Activated CD4-positive, CD25-positive, alpha-beta regulatory T cell treated with anti-CD3 and anti-CD28 coated beads, Interleukin-2, amount 50 U/mL, for 24 hours (primary cell): ENCODE measurements at regions not wholly inside any gene's neighbourhood (a gene's known extent, or its start where the extent isn't known, plus 50 kb on each side); places are given as distances from the start of the nearest gene placed in this dataset.
"Not testable (repeated sequence)": the region's sequence is repeated elsewhere in the genome, so short reads cannot be mapped to it uniquely, and the experiment has no call there.

ENCODE experiments used
- ATAC-seq, 2 donors: fragments of 150-1000 bp; cut with Tn5 transposase; one replicate each; pipeline ENCODE4 v1.10.0; 2021; ENCODE audit warnings: mild to moderate bottlenecking in 1 of 2, moderate library complexity in 1 of 2

GRCh38 chr13:62799931-62800436, 1384.3 kb upstream of the PCDH20 start:
- no peak for ATAC-seq

- ATAC-seq, result no peak
Observed at GRCh38 chr13:62799038-62799535, 1383.4 kb upstream of the PCDH20 start.

- no peak for ATAC-seq
Observed at GRCh38 chr13:62793850-62794249, 1378.2 kb upstream of the PCDH20 start.

- no peak for ATAC-seq
Observed at GRCh38 chr13:62781866-62782265, 1366.2 kb upstream of the PCDH20 start.

- no peak for ATAC-seq
Observed at GRCh38 chr13:62779161-62779560, 1363.5 kb upstream of the PCDH20 start.

GRCh38 chr13:62767473-62767872, 1351.8 kb upstream of the PCDH20 start:
- ATAC-seq, result no peak

- no peak for ATAC-seq
Observed at GRCh38 chr13:62760724-62761123, 1345.1 kb upstream of the PCDH20 start.

- no peak for ATAC-seq
Observed at GRCh38 chr13:62747629-62748028, 1332.0 kb upstream of the PCDH20 start.

GRCh38 chr13:62747152-62747551, 1331.5 kb upstream of the PCDH20 start:
- no peak for ATAC-seq

GRCh38 chr13:62729746-62730145, 1314.1 kb upstream of the PCDH20 start:
- not testable (repeated sequence) for ATAC-seq

- no peak for ATAC-seq
Observed at GRCh38 chr13:62721893-62722292, 1306.2 kb upstream of the PCDH20 start.

GRCh38 chr13:62711948-62712347, 1296.3 kb upstream of the PCDH20 start:
- not testable (repeated sequence) for ATAC-seq

GRCh38 chr13:62710787-62711186, 1295.1 kb upstream of the PCDH20 start:
- no peak for ATAC-seq

GRCh38 chr13:62706048-62706447, 1290.4 kb upstream of the PCDH20 start:
- no peak for ATAC-seq

- no peak for ATAC-seq
Observed at GRCh38 chr13:62704875-62705274, 1289.2 kb upstream of the PCDH20 start.

- no peak for ATAC-seq
Observed at GRCh38 chr13:62702502-62702901, 1286.9 kb upstream of the PCDH20 start.

GRCh38 chr13:62697701-62698100, 1282.1 kb upstream of the PCDH20 start:
- ATAC-seq, result no peak

GRCh38 chr13:62696490-62696889, 1280.8 kb upstream of the PCDH20 start:
- ATAC-seq, result no peak

- ATAC-seq, result no peak
Observed at GRCh38 chr13:62687732-62688131, 1272.1 kb upstream of the PCDH20 start.

GRCh38 chr13:62684359-62684758, 1268.7 kb upstream of the PCDH20 start:
- no peak for ATAC-seq

- no peak for ATAC-seq
Observed at GRCh38 chr13:62682788-62683187, 1267.1 kb upstream of the PCDH20 start.

GRCh38 chr13:62678039-62678438, 1262.4 kb upstream of the PCDH20 start:
- no peak for ATAC-seq

GRCh38 chr13:62663767-62664166, 1248.1 kb upstream of the PCDH20 start:
- ATAC-seq, result no peak

- no peak for ATAC-seq
Observed at GRCh38 chr13:62659365-62659764, 1243.7 kb upstream of the PCDH20 start.

- ATAC-seq, result no peak
Observed at GRCh38 chr13:62653371-62653770, 1237.7 kb upstream of the PCDH20 start.
